SK-N-SH (cell line): ENCODE measurements at regions not wholly inside any gene's neighbourhood (a gene's known extent, or its start where the extent isn't known, plus 50 kb on each side); places are given as distances from the start of the nearest gene placed in this dataset.

ENCODE experiments used
- CTCF ChIP-seq: fragments of 200-600 bp; sonication (generic); IDR thresholded peaks from 2 replicates; pipeline ENCODE4 v1.6.1; 2017; ENCODE audit warnings: antibody characterized with exemption, mild to moderate bottlenecking, moderate library complexity
- REST ChIP-seq: IDR thresholded peaks from 2 replicates; pipeline ENCODE4 v1.6.1; 2012; ENCODE audit warnings: mild to moderate bottlenecking, low read depth, low read length, moderate library complexity

GRCh38 chr13:104267206-104267811, 1201.1 kb upstream of the SLC10A2 start:
- TF ChIP-seq CTCF (no peak), REST (no peak)
